ENCODE measurements at regions not wholly inside any gene's neighbourhood (a gene's known extent, or its start where the extent isn't known, plus 50 kb on each side); places are given as distances from the start of the nearest gene placed in this dataset.
A peak's percentile ranks its signal among the peaks of the same experiment; 100 is the strongest.

GRCh38 chr4:177671387-177671786 lies 229.2 kb upstream of the AGA start:
- no peak for DNase-seq
- in situ Hi-C loops (cut with HindIII; ENCODE audit: low pct_ligation_motif_present, low pct_unique_long_range_greater_than_20kb, low sequenced_read_pairs), result no loop called here

GRCh38 chr4:177671845-177672244 lies 229.6 kb upstream of the AGA start:
- DNase-seq, result no peak
- in situ Hi-C loops (cut with HindIII; ENCODE audit: low pct_ligation_motif_present, low pct_unique_long_range_greater_than_20kb, low sequenced_read_pairs), result no loop called here

GRCh38 chr4:177673985-177674489 lies 231.8 kb upstream of the AGA start:
- in situ Hi-C loops (cut with HindIII; ENCODE audit: low pct_ligation_motif_present, low pct_unique_long_range_greater_than_20kb, low sequenced_read_pairs), result no loop called here

GRCh38 chr4:177680308-177680707 lies 238.1 kb upstream of the AGA start:
- no peak for DNase-seq
- in situ Hi-C loops (cut with HindIII; ENCODE audit: low pct_ligation_motif_present, low pct_unique_long_range_greater_than_20kb, low sequenced_read_pairs), result no loop called here

More at GRCh38 chr4:177673985-177674489, 231.8 kb upstream of the AGA start:
- no peak for DNase-seq

GRCh38 chr4:177681902-177682301 lies 239.7 kb upstream of the AGA start:
- DNase-seq, result no peak
- in situ Hi-C loops (cut with HindIII; ENCODE audit: low pct_ligation_motif_present, low pct_unique_long_range_greater_than_20kb, low sequenced_read_pairs), result no loop called here

- in situ Hi-C loops (cut with HindIII; ENCODE audit: low pct_ligation_motif_present, low pct_unique_long_range_greater_than_20kb, low sequenced_read_pairs), result no loop called here
- DNase-seq, result no peak
Measured at GRCh38 chr4:177687117-177687516, 244.9 kb upstream of the AGA start.

- DNase-seq, result no peak
- in situ Hi-C loops (cut with HindIII; ENCODE audit: low pct_ligation_motif_present, low pct_unique_long_range_greater_than_20kb, low sequenced_read_pairs), result no loop called here
Measured at GRCh38 chr4:177692907-177693306, 250.7 kb upstream of the AGA start.

GRCh38 chr4:177696438-177696966 lies 254.3 kb upstream of the AGA start:
- in situ Hi-C loops (cut with HindIII; ENCODE audit: low pct_ligation_motif_present, low pct_unique_long_range_greater_than_20kb, low sequenced_read_pairs), result no loop called here
- DNase-seq, result no peak

GRCh38 chr4:177699365-177700213 lies 257.4 kb upstream of the AGA start:
- in situ Hi-C loops (cut with HindIII; ENCODE audit: low pct_ligation_motif_present, low pct_unique_long_range_greater_than_20kb, low sequenced_read_pairs), result no loop called here
- DNase-seq, result peak; percentile 88

- DNase-seq, result no peak
- in situ Hi-C loops (cut with HindIII; ENCODE audit: low pct_ligation_motif_present, low pct_unique_long_range_greater_than_20kb, low sequenced_read_pairs), result no loop called here
Measured at GRCh38 chr4:177706916-177707315, 264.7 kb upstream of the AGA start.

GRCh38 chr4:177713454-177713853 lies 271.2 kb upstream of the AGA start:
- in situ Hi-C loops (cut with HindIII; ENCODE audit: low pct_ligation_motif_present, low pct_unique_long_range_greater_than_20kb, low sequenced_read_pairs), result no loop called here
- DNase-seq, result no peak

GRCh38 chr4:177717407-177717806 lies 275.2 kb upstream of the AGA start:
- no peak for DNase-seq
- in situ Hi-C loops (cut with HindIII; ENCODE audit: low pct_ligation_motif_present, low pct_unique_long_range_greater_than_20kb, low sequenced_read_pairs), result no loop called here

GRCh38 chr4:177718514-177718913 lies 276.3 kb upstream of the AGA start:
- DNase-seq, result no peak

GRCh38 chr4:177726111-177726510 lies 283.9 kb upstream of the AGA start:
- DNase-seq, result no peak
- in situ Hi-C loops (cut with HindIII; ENCODE audit: low pct_ligation_motif_present, low pct_unique_long_range_greater_than_20kb, low sequenced_read_pairs), result no loop called here

More at GRCh38 chr4:177718514-177718913, 276.3 kb upstream of the AGA start:
- in situ Hi-C loops (cut with HindIII; ENCODE audit: low pct_ligation_motif_present, low pct_unique_long_range_greater_than_20kb, low sequenced_read_pairs), result no loop called here

GRCh38 chr4:177728361-177729152 lies 286.3 kb upstream of the AGA start:
- in situ Hi-C loops (cut with HindIII; ENCODE audit: low pct_ligation_motif_present, low pct_unique_long_range_greater_than_20kb, low sequenced_read_pairs), result no loop called here
- DNase-seq, result no peak

- in situ Hi-C loops (cut with HindIII; ENCODE audit: low pct_ligation_motif_present, low pct_unique_long_range_greater_than_20kb, low sequenced_read_pairs), result no loop called here
Measured at GRCh38 chr4:177729681-177730080, 287.4 kb upstream of the AGA start.

GRCh38 chr4:177737387-177737940 lies 295.2 kb upstream of the AGA start:
- in situ Hi-C loops (cut with HindIII; ENCODE audit: low pct_ligation_motif_present, low pct_unique_long_range_greater_than_20kb, low sequenced_read_pairs), result no loop called here

More at GRCh38 chr4:177729681-177730080, 287.4 kb upstream of the AGA start:
- no peak for DNase-seq

GRCh38 chr4:177740563-177740962 lies 298.3 kb upstream of the AGA start:
- DNase-seq, result no peak
- in situ Hi-C loops (cut with HindIII; ENCODE audit: low pct_ligation_motif_present, low pct_unique_long_range_greater_than_20kb, low sequenced_read_pairs), result no loop called here

More at GRCh38 chr4:177737387-177737940, 295.2 kb upstream of the AGA start:
- peak; percentile 47 for DNase-seq

GRCh38 chr4:177759729-177760128 lies 317.5 kb upstream of the AGA start:
- in situ Hi-C loops (cut with HindIII; ENCODE audit: low pct_ligation_motif_present, low pct_unique_long_range_greater_than_20kb, low sequenced_read_pairs), result no loop called here
- no peak for DNase-seq
